Activated T-cell treated with anti-CD3 and anti-CD28 coated beads, Interleukin-2, amount 50 U/mL, for 1 hour (primary cell): ENCODE measurements at regions not wholly inside any gene's neighbourhood (a gene's known extent, or its start where the extent isn't known, plus 50 kb on each side); places are given as distances from the start of the nearest gene placed in this dataset.
"Not testable (repeated sequence)": the region's sequence is repeated elsewhere in the genome, so short reads cannot be mapped to it uniquely, and the experiment has no call there.

Experiments
- DNase-seq: peaks from one replicate; pipeline ENCODE4 v3.0.0-alpha.2; 2020

DNA sequence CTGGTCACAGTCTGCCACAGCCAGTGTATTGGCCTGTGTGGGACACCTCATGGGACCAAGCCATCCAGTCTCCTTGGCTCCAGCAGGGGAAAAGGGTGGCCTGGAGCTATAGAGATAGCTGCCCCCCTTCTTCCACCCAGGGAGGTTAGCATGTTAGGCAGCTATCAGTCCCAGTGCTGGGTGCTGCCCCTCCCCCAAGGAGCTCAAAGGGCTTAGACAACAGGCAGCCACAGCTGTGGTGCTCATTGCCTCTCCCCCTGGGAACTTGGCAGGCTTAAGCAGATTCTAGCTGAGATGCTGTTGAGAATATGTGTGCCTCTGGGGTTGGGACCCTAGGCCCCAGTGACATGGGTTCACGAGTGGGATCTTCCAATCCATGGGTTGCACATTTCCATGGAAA is 226.0 kb upstream of the PTGER4 start:
- no peak for DNase-seq

GRCh38 chr5:40452874-40453624 is 226.7 kb upstream of the PTGER4 start:
- DNase-seq, result no peak

- no peak for DNase-seq
Measured at GRCh38 chr5:40447438-40447837, 232.3 kb upstream of the PTGER4 start.

DNA sequence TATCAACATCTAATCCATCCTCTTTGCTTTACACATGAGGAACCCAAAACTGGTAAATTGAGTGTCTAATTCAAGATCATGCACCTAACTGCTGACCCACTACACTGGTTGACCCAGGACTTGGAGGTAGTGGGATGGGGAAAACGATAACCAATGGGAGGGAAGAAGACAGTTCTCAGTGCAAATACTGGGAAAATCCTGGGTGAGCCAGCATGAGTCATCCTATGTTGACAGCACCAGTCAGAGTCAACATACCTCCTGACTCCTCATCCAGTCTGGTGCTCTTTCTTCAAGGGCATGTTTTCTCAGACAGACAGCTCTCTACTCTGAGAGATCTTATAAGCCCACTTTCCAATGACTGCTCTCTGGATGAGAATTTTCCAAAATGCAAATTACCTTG is 232.8 kb upstream of the PTGER4 start:
- DNase-seq, result no peak

- DNase-seq, result no peak
Measured at GRCh38 chr5:40442346-40442745, 237.4 kb upstream of the PTGER4 start.

GRCh38 chr5:40441733-40442132 is 238.0 kb upstream of the PTGER4 start:
- DNase-seq, result peak; percentile 45

GRCh38 chr5:40440746-40441145 is 239.0 kb upstream of the PTGER4 start:
- no peak for DNase-seq

DNA sequence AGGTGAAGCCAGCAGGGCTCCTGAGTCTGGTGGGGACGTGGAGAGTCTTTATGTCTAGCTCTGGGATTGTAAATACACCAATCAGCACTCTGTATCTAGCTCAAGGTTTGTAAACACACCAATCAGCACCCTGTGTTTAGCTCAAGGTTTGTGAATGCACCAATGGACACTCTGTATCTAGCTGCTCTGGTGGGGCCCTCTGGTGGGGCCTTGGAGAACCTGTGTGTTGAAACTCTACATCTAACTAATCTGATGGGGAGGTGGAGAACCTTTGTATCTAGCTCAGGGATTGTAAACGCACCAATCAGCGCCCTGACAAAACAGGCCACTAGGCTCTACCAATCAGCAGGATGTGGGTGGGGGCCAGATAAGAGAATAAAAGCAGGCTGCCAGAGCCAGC is 240.6 kb upstream of the PTGER4 start:
- DNase-seq, result not testable (repeated sequence)

GRCh38 chr5:40438646-40439045 is 241.1 kb upstream of the PTGER4 start:
- not testable (repeated sequence) for DNase-seq

DNA sequence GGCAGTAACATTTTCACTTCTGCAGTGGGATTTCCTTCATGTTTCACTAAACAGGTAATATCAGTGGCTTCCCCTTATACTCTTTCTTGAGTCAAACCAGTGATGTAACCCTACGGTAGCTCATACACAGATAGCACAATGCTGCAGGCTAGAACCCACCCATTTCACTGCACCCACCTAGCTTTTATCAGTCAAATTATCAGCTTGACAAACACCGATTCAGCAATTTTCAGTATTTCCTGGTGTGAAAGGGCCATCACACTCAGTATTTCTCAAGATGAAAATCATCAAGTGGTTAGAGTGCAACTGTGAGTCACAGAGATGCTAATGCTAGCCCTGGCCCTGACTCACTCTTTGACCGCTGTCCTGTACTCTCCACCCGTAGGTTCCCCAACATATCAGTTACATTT is 242.3 kb upstream of the PTGER4 start:
- no peak for DNase-seq

DNA sequence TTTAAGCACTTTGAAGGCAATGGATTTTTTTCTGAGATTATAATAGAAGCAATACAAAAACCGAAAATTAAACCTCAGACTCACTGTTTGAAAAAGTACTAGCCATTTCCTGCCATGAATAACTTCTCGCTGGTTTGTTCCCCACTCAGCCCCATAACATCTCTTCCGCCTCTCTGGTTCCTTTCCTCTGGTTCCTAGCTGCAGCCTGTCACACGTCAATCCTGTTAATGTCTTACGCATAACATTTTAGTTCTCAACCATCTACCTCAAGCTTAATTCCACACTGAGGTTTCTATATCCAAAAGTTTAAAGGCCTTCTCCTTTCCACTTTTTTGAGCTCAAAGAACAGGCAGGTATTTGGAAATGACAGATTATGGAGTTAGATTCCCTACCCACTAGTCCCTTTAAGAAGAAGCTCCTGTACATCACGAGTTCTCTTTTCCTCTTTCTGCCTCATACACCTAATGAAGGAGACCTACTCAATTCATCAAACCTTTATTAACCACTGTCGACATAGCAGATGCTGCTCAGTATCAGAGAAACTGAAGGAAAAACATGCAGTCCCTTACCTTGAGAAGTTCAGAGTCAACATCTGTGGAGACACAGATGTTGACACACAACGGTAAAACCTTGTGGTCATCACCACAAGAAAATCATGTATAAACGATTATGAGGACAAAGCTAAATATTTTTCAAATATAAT is 243.0 kb upstream of the PTGER4 start:
- no peak for DNase-seq

DNA sequence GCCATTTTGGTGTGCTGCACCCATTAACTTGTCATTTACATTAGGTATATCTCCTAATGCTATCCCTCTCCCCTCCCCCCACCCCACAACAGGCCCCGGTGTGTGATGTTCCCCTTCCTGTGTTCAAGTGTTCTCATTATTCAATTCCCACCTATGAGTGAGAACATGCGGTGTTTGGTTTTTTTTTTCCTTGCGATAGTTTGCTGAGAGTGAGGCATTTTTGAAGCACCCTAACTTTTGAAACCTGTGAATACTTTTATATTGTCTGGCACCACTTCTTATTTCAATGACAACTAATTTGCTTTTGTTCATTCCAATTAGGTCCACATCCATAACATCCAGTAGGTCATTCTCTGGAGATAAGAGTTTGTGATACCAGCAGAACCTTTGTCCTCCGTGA is 244.0 kb upstream of the PTGER4 start:
- DNase-seq, result not testable (repeated sequence)

GRCh38 chr5:40432836-40433235 is 246.9 kb upstream of the PTGER4 start:
- DNase-seq, result no peak

DNA sequence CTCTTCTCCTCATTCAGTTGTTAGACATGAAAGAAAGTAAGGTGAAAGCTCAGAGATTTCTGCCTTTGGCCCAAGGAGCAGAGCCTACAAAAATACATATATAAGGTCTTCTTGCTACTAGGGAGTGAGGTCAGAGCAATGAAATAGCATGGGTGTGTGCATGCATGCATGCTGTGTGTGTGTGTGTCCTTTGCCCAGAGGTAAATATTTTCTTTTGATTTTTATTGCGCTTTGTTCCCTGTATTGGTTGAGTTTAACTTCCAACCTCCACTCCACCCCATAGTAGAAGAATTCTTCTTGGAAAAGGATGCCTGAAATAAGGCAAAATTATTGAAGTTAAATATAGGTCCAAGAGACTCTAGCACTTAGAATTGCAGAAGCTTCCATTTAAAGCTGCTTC is 248.0 kb upstream of the PTGER4 start:
- no peak for DNase-seq

- DNase-seq, result no peak
Measured at GRCh38 chr5:40430101-40430710, 249.5 kb upstream of the PTGER4 start.

DNA sequence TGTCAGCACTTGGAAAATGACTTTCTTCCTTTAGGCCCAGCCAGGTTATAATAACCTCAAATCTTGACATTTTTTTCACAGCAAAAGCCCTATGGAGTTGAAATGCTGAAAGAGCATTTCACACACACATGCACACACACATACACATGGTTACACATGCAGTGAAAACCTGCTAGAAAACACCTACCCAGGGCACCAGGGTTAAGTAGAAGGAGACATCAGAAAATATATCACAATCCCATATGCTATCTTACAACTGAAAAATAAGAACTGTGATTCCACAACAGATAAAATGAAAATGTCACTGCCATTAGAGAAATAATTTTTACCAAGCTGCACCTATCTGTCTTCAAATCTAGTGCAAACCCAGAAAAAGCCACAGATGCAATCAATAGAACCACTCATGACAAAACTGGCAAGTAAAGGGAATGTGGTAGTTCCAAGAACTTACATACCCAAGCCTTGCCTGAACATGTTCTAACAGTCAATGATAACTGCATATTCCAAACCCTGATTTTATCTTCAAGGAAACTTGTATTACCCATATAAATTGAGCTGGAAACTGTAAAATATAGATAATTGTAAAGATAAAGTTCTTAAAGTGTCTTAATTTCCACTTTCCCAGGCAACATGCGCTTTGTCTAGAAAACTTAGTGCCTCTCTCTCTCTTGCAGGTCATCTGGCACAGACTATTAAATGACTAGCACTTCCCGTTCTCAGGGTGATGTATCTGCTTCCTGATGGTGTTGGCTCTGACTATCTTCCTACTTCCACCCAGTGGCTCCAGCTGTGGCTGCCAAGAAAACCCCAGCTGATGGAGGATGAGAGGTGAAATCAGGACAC is 250.2 kb upstream of the PTGER4 start:
- no peak for DNase-seq

DNA sequence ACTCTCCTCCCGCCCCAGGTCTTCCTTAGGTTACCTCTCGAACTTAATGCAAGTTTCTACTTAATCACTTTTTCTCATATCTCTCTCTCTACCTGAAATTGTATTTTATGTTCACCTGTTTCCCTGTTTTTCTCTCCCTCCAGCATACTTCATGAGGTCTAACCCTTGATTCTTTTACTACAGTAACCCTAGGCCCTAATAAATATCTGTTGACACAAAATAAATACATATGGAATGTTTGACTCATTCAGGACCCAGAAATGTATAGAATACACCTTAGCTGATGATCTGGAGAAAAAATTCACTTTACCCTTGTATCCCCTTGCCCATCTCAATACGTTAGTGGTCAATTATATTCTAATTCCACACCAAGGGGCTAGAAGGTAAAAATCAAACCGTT is 250.9 kb upstream of the PTGER4 start:
- no peak for DNase-seq

DNA sequence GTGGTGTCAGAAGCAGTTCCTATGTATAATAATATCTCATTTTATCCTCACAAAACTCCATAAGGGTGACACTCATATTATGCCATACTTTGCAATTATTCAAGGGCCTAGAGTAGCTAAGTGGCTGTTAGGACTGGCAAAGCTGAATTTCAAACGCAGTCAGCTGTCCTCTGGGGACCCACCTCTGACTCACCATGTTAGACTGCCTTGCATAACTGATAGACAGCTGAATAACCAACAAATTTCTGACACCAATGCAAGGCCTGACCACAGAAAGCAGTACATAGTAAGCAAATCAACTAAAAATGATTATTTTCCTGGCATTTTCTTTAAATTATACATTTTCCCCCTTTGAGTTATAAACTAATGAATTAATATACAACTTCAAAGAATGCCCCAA is 251.6 kb upstream of the PTGER4 start:
- DNase-seq, result no peak

DNA sequence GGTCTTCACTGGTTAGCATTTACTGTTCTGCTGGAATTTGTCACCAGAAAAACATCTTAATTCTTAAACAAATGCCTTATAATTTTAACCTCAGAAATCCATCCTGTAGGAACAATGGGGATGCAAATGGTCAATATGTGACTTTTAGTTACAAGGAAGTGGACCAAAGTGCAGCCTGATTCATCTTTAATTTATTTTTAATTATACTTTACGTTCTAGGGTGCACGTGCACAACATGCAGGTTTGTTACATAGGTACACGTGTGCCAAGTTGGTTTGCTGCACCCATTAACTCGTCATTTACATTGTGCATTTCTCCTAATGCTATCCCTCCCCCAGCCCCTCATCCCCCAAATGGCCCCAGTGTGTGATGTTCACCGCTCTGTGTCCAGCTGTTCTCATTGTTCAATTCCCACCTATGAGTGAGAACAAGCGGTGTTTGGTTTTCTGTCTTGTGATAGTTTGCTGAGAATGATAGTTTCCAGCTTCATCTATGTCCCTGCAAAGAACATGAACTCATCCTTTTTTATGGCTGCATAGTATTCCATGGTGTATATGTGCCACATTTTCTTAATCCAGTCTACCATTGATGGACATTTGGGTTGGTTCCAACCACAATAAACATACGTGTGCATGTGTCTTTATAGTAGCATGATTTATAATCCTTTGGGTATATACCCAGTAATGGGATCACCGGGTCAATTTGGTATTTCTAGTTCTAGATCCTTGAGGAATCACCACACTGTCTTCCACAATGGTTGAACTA is 262.5 kb upstream of the PTGER4 start:
- DNase-seq, result not testable (repeated sequence)

- DNase-seq, result no peak
Measured at GRCh38 chr5:40416588-40416987, 263.1 kb upstream of the PTGER4 start.

DNA sequence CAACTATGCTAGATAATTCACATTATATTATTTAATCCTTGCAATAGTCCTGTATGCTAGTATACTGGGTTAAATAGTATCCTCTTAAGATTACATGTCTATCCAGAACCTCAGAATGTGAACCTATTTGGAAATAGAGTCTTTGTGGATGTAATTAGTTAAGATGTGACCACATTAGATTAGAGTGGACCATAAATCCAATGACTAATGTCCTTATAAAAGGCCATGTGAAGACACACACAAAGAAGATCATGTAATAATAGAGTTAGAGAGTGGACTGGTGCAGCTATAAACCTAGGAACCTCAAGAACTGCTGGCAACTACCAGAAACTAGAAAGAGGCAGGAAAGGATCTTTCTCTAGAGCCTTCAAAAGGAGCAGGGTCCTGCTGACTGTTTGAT is 263.6 kb upstream of the PTGER4 start:
- no peak for DNase-seq

GRCh38 chr5:40414922-40415321 is 264.8 kb upstream of the PTGER4 start:
- DNase-seq, result no peak
